VCaP (cell line): ENCODE measurements at regions not wholly inside any gene's neighbourhood (a gene's known extent, or its start where the extent isn't known, plus 50 kb on each side); places are given as distances from the start of the nearest gene placed in this dataset.
"Not testable (repeated sequence)": the region's sequence is repeated elsewhere in the genome, so short reads cannot be mapped to it uniquely, and the experiment has no call there.

Experiments used
- H3K27ac ChIP-seq: fragments of 450-650 bp; 2 replicates; pipeline ENCODE4 v1.5.1; 2017

- H3K27ac ChIP-seq = not testable (repeated sequence)
Measured at GRCh38 chr1:149700677-149701567, 81.6 kb upstream of the FCGR1A start.

GRCh38 chr1:149708192-149708853 lies 74.2 kb upstream of the FCGR1A start:
- H3K27ac ChIP-seq = not testable (repeated sequence)

- H3K27ac ChIP-seq = not testable (repeated sequence)
Measured at GRCh38 chr1:149711651-149712050, 70.8 kb upstream of the FCGR1A start.

GRCh38 chr1:149712154-149712927 lies 70.2 kb upstream of the FCGR1A start:
- H3K27ac ChIP-seq = not testable (repeated sequence)

- not testable (repeated sequence) for H3K27ac ChIP-seq
Measured at GRCh38 chr1:149713513-149713912, 69.0 kb upstream of the FCGR1A start.

- not testable (repeated sequence) for H3K27ac ChIP-seq
Measured at GRCh38 chr1:149713952-149714351, 68.5 kb upstream of the FCGR1A start.

GRCh38 chr1:149724618-149725302 lies 57.7 kb upstream of the FCGR1A start:
- not testable (repeated sequence) for H3K27ac ChIP-seq

GRCh38 chr1:149726688-149727087 lies 55.8 kb upstream of the FCGR1A start:
- H3K27ac ChIP-seq = not testable (repeated sequence)

GRCh38 chr1:149728598-149728997 lies 53.9 kb upstream of the FCGR1A start:
- not testable (repeated sequence) for H3K27ac ChIP-seq
